HG02943 (cell line): ENCODE measurements at regions not wholly inside any gene's neighbourhood (a gene's known extent, or its start where the extent isn't known, plus 50 kb on each side); places are given as distances from the start of the nearest gene placed in this dataset.

Experiments used
- ATAC-seq: cut with Tn5 transposase; IDR thresholded peaks from one replicate; pipeline ENCODE4 v1.9.1; 2021; ENCODE audit warnings: mild to moderate bottlenecking, low read depth, moderate library complexity; ENCODE audit not compliant: unreplicated experiment

DNA sequence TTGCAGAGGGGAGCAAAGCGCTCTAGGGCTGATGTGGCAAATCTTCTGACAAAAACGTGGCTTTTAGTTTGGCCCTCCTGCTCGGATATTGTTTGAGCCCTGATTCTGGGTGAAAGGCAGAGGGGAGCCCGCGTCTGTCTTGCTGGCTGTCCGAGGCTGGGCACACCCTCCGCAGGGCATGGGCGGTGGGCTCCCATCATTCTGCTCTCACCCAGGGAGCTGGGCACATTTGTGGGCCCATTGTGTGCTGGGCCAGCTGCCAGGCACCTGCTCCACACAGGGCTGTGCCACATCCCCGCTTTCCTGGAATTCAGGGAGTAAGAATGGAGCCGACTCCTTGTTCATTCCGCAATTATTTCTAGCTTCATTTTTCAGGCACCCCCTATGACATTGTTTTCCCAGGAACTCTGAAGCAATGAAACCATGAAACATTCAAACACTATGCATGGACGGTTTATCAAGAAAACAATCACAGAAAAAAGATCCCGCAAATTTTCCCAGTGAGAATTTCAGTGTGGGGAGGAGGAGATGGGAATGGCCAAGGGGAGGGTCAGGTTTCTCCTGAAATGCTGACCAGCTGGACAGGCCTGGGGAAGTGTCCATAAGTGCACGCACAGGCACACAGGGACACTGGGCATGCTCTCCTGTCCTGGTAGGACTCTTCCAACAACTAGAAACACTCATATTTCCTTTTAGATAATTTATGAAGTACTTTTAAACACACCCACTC, 341.1 kb downstream of the CXCL12 start:
- no peak for ATAC-seq

DNA sequence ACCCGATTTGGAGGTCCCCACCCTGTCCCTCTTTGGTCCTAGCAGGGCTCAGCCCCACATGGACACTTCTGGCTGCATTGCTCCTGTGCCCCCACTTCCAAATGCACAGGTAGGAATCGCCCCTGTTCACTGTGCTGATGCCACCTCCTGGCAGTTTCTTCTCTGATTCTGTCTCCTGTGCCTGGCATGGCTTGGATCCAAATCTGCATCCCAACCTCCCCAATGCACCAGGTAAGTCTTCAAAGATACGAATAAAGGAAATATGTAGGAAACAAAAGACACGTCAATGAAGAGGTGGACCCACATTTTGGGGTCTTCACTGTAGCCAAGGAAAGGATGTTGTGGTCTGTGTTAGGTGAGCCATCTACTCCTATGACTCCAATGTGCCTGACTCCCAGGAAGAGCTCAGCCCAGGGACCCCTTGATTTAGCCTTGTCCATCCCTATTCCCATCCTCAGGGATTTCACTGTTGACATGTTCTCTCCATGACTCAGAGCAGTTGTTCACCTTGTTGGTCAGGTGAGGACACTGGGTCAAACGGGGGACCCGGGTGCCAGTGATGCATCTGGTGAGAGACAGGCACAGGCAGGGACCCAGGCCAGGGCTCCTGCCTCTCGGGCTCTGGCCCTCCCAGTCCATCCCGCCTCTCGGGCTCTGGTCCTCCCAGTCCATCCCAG, 341.8 kb downstream of the CXCL12 start:
- ATAC-seq = no peak

- no peak for ATAC-seq
These were observed 342.7 kb downstream of the CXCL12 start for GRCh38 chr10:44042075-44042770.

- ATAC-seq = no peak
These were observed 345.3 kb downstream of the CXCL12 start for GRCh38 chr10:44039599-44039998.

GRCh38 chr10:44036425-44036824, 348.5 kb downstream of the CXCL12 start:
- no peak for ATAC-seq

DNA sequence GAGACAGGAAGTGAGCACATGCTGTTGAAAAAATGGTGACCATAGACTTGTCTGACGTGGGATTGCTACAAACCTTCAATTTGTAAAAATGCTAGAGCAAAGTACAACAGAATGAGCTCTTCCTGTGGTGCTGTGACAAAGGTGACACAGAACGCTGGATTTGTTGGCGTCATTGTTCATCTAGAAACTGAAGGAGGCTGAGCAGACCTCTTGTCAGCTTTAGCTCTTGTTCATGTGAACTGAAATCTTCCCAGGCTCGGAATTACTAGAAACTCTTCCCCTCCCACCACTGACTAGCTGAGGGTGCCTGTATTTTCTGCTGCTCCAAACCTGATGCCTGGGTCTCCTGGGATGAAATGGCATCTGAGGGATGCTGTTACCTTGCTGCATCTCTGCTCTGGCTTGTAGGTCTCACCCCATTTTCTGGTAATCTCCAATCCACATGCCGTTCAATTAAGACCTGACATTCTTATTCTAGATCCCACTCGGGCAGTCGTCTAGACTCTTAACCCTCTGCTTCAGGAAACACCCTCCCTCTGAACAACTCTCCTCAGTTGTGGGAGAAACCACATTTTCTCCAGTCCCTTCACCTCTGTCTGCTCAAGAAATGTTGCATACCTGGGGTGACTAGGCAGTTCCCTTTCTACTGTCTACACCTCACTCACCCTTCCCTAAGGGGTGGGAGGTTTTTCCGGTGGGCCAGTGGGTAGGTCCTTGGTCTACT, 349.3 kb downstream of the CXCL12 start:
- ATAC-seq = no peak

GRCh38 chr10:44034946-44035345, 350.0 kb downstream of the CXCL12 start:
- no peak for ATAC-seq

DNA sequence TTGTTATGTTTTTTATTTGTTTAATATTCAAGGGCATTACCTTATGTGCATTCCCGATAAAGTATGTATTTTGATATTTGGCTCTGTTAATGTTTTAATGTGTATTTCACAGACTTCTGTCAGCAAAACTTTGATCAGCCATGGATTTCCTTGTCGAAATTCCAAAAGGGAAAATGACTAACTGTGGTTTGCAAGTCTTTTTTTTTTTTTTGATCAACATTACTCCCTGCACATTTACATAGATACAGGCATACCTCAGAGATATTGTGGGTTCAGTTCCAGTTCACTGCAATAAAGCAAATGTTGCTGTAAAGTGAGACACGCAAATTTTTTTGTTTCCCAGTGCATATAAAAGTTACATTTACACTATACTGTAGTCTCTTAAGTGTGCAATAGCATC, 351.9 kb downstream of the CXCL12 start:
- ATAC-seq = no peak

GRCh38 chr10:44032216-44032615, 352.7 kb downstream of the CXCL12 start:
- ATAC-seq = no peak

- no peak for ATAC-seq
These were observed 354.2 kb downstream of the CXCL12 start for GRCh38 chr10:44030738-44031137.

DNA sequence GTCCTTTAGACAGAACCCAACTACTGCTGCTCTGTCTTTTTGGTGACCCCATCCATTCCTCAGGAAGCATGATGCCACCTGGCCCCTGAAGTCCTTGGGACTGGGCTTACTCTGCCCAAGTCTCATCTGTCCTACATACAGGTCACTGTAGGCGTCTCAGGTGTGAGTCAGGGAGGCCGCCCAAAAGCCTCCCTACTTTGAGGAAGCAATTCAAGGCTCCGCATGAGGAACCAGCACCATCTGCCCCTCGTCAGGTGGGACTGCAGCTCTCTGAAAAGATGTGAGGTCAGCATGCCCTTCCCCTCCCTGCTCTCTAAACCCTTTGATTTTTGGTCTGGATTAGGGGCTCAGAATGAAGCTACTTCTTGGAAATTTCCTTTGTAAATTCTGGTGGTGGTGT, 354.8 kb downstream of the CXCL12 start:
- ATAC-seq = no peak

- no peak for ATAC-seq
These were observed 356.3 kb downstream of the CXCL12 start for GRCh38 chr10:44028384-44029137.

DNA sequence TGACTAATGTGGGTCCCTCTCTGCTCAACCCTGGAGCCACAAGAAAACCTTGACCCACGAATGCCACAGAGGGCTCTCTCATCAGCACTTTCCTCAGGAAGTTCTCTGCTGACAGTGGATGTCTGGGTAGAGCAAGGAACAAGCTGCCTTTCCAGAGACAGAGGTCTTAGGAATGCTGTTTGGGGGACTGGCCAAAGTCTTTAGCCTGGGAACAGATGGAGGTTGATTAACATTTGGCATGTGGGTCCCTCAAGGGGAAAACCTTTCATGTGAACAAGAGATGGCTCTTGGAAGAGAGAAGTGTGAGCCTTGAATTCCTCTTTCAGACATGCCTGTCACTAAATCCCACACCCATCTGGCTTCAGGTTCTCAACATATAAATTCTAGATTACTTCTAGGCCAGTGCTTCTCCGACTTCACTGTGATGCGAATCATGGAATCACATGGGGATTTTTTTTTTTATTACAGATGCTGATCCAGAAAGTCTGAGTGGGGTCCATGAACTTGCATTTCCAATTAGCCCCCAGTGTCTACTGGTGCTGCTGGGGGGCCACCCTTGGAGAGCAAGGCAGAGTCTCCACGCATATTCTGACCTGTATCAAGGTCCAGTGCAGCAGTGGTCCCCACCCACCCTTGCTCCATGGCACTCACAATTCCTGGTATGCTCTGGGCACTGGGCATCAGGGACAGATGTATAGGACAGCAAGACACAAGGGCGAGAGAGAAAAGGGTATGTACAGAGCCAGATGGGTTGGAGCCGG, 360.4 kb downstream of the CXCL12 start:
- ATAC-seq = no peak

- ATAC-seq = no peak
These were observed 361.4 kb downstream of the CXCL12 start for GRCh38 chr10:44023517-44023916.

GRCh38 chr10:44022203-44022602, 362.7 kb downstream of the CXCL12 start:
- no peak for ATAC-seq

- peak; percentile 49 for ATAC-seq
These were observed 364.4 kb downstream of the CXCL12 start for GRCh38 chr10:44020322-44021111.

- no peak for ATAC-seq
These were observed 367.3 kb downstream of the CXCL12 start for GRCh38 chr10:44017483-44018145.
